Activated naive CD8-positive, alpha-beta T cell treated with anti-CD3 and anti-CD28 coated beads, Interleukin-2, amount 10 ng/mL, durations not matched to agents 7 days and 5 days (primary cell): ENCODE measurements at regions not wholly inside any gene's neighbourhood (a gene's known extent, or its start where the extent isn't known, plus 50 kb on each side); places are given as distances from the start of the nearest gene placed in this dataset.

ENCODE experiments used
- ATAC-seq: fragments of 150-1000 bp; cut with Tn5 transposase; one replicate; pipeline ENCODE4 v1.10.0; 2021; ENCODE audit warnings: low read depth, moderate library complexity
- POLR2A ChIA-PET: fragments of 350-600 bp; sonication (Branson Sonifier 250); formaldehyde crosslinking; loops from one replicate; lab custom pipeline; 2021; ENCODE audit warnings: antibody characterized with exemption; lab: Charles Lee
- DNase-seq: peaks from one replicate; pipeline ENCODE4 v3.0.0; 2021
- H3K27ac Mint-ChIP-seq: one replicate; pipeline ENCODE4 v1.8.0; 2022; ENCODE audit warnings: mild to moderate bottlenecking, mixed read lengths
- H3K27me3 Mint-ChIP-seq: one replicate; pipeline ENCODE4 v1.8.0; 2022; ENCODE audit warnings: mild to moderate bottlenecking, moderate library complexity, mixed read lengths
- H3K36me3 Mint-ChIP-seq: one replicate; pipeline ENCODE4 v1.8.0; 2021; ENCODE audit warnings: mild to moderate bottlenecking, mixed read lengths
- H3K4me1 Mint-ChIP-seq: one replicate; pipeline ENCODE4 v1.8.0; 2021; ENCODE audit warnings: mixed read lengths
- H3K4me3 Mint-ChIP-seq: one replicate; pipeline ENCODE4 v1.8.0; 2022; ENCODE audit warnings: mild to moderate bottlenecking, moderate library complexity, mixed read lengths
- H3K9me3 Mint-ChIP-seq: one replicate; pipeline ENCODE4 v1.8.0; 2021; ENCODE audit warnings: mixed read lengths

DNA sequence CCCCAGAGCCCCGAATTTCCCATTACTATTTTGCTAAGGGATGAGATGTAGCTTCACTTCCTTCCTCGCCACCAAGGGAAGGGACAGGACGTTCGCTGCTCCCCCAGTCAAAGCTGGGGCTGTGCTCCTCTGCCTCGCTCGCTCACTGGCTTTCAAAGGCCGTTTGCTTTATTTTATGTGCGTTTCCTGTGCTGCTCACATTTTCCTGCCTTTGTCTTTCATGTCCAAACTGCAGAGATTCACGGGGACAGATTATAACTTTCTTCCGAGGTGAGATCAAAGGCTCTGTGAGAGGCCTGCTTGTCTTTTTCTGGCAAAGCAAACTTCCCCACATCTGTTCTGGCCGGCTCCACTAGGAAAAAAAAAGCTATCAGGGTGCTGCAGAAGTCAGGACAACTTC lies 76.0 kb upstream of the FZD10 start:
- H3K9me3 Mint-ChIP-seq: peaks cover 6% of the 10 kb centered on the region
- DNase-seq: no peak
- H3K4me3 Mint-ChIP-seq: no peak overlapping the region
- H3K36me3 Mint-ChIP-seq: no peaks in the 10 kb centered on the region
- ATAC-seq: no peak
- peaks cover 4% of the 10 kb centered on the region for H3K27me3 Mint-ChIP-seq
- POLR2A ChIA-PET: no interaction called here
- H3K27ac Mint-ChIP-seq: no peak overlapping the region
- H3K4me1 Mint-ChIP-seq: peaks cover 11% of the 10 kb centered on the region

DNA sequence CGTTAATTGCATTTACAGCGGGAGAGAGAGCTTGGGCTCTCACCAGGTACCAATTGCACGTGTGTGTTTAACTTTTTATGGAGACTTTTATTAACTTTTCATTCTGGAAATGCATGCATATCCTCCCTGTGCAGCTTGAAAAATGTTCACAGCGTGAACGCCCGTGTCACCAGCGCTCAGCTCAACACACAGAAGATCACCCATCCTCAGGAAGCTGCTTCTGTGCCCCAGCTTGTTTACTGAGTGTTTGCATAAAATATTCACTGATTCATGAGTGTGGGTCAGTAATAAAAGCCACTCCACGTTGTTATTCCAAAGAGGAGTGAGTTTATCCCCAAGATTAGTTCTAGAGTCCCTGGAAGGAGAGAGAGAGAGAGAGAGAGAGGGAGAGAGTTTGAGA lies 75.5 kb upstream of the FZD10 start:
- H3K27me3 Mint-ChIP-seq: peaks cover under 1% of the 10 kb centered on the region
- POLR2A ChIA-PET: no interaction called here

GRCh38 chr12:130087222-130087621 lies 75.0 kb upstream of the FZD10 start:
- no peak overlapping the region for H3K27ac Mint-ChIP-seq
- peaks cover 11% of the 10 kb centered on the region for H3K9me3 Mint-ChIP-seq
- peaks cover 11% of the 10 kb centered on the region for H3K4me1 Mint-ChIP-seq
- ATAC-seq: no peak
- POLR2A ChIA-PET: no interaction called here
- DNase-seq: no peak
- H3K4me3 Mint-ChIP-seq: no peak overlapping the region
- H3K27me3 Mint-ChIP-seq: no peaks in the 10 kb centered on the region
- H3K36me3 Mint-ChIP-seq: no peaks in the 10 kb centered on the region

More for the DNA sequence above, 75.5 kb upstream of the FZD10 start:
- Mint-ChIP-seq H3K27ac (no peak overlapping the region), H3K36me3 (no peaks in the 10 kb centered on the region), H3K4me1 (peaks cover 11% of the 10 kb centered on the region), H3K9me3 (peaks cover 10% of the 10 kb centered on the region), H3K4me3 (no peak overlapping the region)
- ATAC-seq (no peak), DNase-seq (no peak)

- ATAC-seq: no peak
- no peak for DNase-seq
- H3K4me1 Mint-ChIP-seq: peaks cover 11% of the 10 kb centered on the region
- POLR2A ChIA-PET: no interaction called here
- no peak overlapping the region for H3K4me3 Mint-ChIP-seq
- H3K27ac Mint-ChIP-seq: no peak overlapping the region
- H3K27me3 Mint-ChIP-seq: no peaks in the 10 kb centered on the region
- no peaks in the 10 kb centered on the region for H3K36me3 Mint-ChIP-seq
- peaks cover 11% of the 10 kb centered on the region for H3K9me3 Mint-ChIP-seq
Measured at GRCh38 chr12:130088504-130088903, 73.8 kb upstream of the FZD10 start.

DNA sequence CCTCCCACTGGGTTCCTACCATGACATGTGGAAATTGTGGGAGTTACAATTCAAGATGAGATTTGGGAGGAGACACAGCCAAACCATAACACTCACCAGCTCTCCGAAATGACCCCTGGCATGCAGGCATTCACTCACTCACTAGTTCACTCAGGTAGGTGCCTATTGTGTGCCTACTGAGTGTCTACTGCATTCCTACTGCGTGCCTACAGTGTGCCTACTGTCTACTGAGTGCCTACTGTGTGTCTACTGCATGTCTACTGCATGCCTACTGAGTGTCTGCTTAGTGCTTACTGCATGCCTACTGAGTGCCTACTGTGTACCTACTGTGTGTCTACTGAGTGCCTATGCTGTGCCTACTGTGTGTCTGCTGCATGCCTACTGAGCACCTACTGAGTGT lies 71.7 kb upstream of the FZD10 start:
- Mint-ChIP-seq H3K4me1 (peaks cover 11% of the 10 kb centered on the region), H3K4me3 (no peak overlapping the region), H3K36me3 (no peaks in the 10 kb centered on the region), H3K27me3 (no peaks in the 10 kb centered on the region), H3K9me3 (peaks cover 11% of the 10 kb centered on the region), H3K27ac (no peak overlapping the region)
- no peak for ATAC-seq
- POLR2A ChIA-PET: no interaction called here
- DNase-seq: no peak

GRCh38 chr12:130093380-130093779 lies 68.9 kb upstream of the FZD10 start:
- Mint-ChIP-seq H3K27me3 (no peaks in the 10 kb centered on the region), H3K36me3 (no peaks in the 10 kb centered on the region), H3K4me1 (no peaks in the 10 kb centered on the region), H3K4me3 (no peak overlapping the region), H3K27ac (no peak overlapping the region), H3K9me3 (peaks cover 11% of the 10 kb centered on the region)
- DNase-seq: no peak
- ATAC-seq: no peak
- POLR2A ChIA-PET: no interaction called here

- Mint-ChIP-seq H3K4me1 (no peaks in the 10 kb centered on the region), H3K36me3 (no peaks in the 10 kb centered on the region), H3K27me3 (no peaks in the 10 kb centered on the region), H3K27ac (no peak overlapping the region), H3K4me3 (no peak overlapping the region), H3K9me3 (no peaks in the 10 kb centered on the region)
- no peak for DNase-seq
- ATAC-seq: no peak
- POLR2A ChIA-PET: no interaction called here
Measured at GRCh38 chr12:130097342-130097741, 64.9 kb upstream of the FZD10 start.

GRCh38 chr12:130097798-130098255 lies 64.4 kb upstream of the FZD10 start:
- POLR2A ChIA-PET: no interaction called here
- no peaks in the 10 kb centered on the region for H3K27me3 Mint-ChIP-seq
- DNase-seq (no peak), ATAC-seq (no peak)
- H3K4me1 Mint-ChIP-seq: no peaks in the 10 kb centered on the region
- no peak overlapping the region for H3K27ac Mint-ChIP-seq
- H3K36me3 Mint-ChIP-seq: no peaks in the 10 kb centered on the region
- no peak overlapping the region for H3K4me3 Mint-ChIP-seq
- no peaks in the 10 kb centered on the region for H3K9me3 Mint-ChIP-seq

DNA sequence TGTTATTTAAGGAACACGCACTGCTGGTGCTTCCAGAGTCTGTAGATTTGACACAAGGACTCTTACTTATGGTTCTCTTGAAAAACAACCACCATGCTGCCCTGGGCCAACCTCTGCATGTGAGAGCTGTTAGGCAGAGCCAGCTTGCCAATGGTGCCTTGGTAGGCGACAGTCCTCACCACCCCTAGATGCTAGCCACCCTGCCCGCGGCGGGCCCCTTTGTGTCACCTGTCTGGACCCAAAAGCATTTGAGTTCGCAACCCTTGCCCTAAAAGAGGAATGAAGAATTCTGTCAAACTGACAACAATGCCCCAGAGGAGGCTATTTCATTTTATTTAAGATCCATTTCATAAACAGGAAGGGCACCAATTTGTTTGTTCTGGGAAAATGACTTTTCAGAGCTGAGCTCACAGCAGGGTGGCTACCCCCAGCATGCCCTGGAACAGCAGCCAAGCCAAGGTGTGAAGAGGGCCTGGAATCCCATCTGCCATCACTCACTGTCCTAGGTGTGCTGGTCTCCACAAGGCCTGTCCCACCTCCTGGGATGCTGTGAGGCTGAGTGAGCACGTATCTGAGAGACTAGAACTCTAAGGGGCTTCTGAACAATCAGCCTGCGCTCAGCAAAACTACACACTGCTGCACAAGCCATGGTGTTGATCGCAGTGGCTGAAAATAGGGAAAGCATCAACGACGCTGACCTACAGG lies 63.8 kb upstream of the FZD10 start:
- POLR2A ChIA-PET: no interaction called here

DNA sequence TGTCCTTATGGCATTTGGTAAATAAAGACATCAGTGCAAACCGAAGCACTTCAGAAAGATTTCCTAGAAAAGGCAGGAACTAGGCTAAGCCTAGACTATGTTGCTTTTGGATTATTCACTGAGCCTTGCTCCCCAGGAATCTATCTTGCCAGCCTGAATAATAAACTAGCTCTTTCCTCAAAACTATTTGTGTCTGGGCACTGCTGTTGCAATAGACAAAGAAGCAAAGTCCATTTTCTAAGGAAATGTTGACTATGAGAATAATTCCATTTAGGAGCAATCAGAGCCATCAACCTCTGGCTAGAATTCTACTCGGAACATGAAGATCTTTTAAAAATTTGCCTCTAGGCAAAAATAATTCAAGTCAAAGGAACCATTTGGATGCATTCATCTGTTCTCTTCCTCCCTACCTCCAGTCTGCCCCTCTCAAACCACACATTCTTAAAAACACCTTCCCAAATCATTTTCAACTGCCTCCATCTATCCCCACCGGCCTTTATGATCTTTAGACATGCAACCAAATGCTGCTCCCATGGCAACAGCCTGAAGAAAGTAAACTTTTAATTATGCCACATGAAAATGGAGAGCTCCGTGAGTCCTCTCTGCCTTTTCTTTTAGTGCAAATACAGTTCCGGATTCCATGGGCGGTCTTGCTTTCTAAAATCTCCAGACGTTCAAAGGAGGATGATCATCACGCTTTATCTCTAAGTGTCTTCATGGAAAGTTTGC lies 61.5 kb upstream of the FZD10 start:
- DNase-seq: no peak
- POLR2A ChIA-PET: no interaction called here
- Mint-ChIP-seq H3K9me3 (peaks cover 3% of the 10 kb centered on the region), H3K36me3 (no peaks in the 10 kb centered on the region), H3K4me3 (no peak overlapping the region), H3K4me1 (no peaks in the 10 kb centered on the region), H3K27ac (no peak overlapping the region), H3K27me3 (peaks cover 13% of the 10 kb centered on the region)
- no peak for ATAC-seq

More for the DNA sequence above, 63.8 kb upstream of the FZD10 start:
- no peak overlapping the region for H3K4me3 Mint-ChIP-seq
- no peaks in the 10 kb centered on the region for H3K27me3 Mint-ChIP-seq
- no peak overlapping the region for H3K27ac Mint-ChIP-seq
- ATAC-seq: no peak
- no peaks in the 10 kb centered on the region for H3K4me1 Mint-ChIP-seq
- no peak for DNase-seq
- H3K36me3 Mint-ChIP-seq: no peaks in the 10 kb centered on the region
- H3K9me3 Mint-ChIP-seq: no peaks in the 10 kb centered on the region

- DNase-seq: no peak
- no peaks in the 10 kb centered on the region for H3K36me3 Mint-ChIP-seq
- peaks cover 13% of the 10 kb centered on the region for H3K27me3 Mint-ChIP-seq
- H3K4me3 Mint-ChIP-seq: no peak overlapping the region
- no peak for ATAC-seq
- H3K27ac Mint-ChIP-seq: no peak overlapping the region
- POLR2A ChIA-PET: no interaction called here
- no peaks in the 10 kb centered on the region for H3K4me1 Mint-ChIP-seq
- peaks cover 3% of the 10 kb centered on the region for H3K9me3 Mint-ChIP-seq
Measured at GRCh38 chr12:130101370-130101769, 60.9 kb upstream of the FZD10 start.

- H3K27me3 Mint-ChIP-seq: peaks cover 13% of the 10 kb centered on the region
- peaks cover 3% of the 10 kb centered on the region for H3K9me3 Mint-ChIP-seq
- H3K36me3 Mint-ChIP-seq: no peaks in the 10 kb centered on the region
- H3K4me1 Mint-ChIP-seq: no peaks in the 10 kb centered on the region
- no peak overlapping the region for H3K4me3 Mint-ChIP-seq
- no peak for DNase-seq
- ATAC-seq: no peak
- H3K27ac Mint-ChIP-seq: no peak overlapping the region
- POLR2A ChIA-PET: no interaction called here
Measured at GRCh38 chr12:130102266-130102665, 60.0 kb upstream of the FZD10 start.

DNA sequence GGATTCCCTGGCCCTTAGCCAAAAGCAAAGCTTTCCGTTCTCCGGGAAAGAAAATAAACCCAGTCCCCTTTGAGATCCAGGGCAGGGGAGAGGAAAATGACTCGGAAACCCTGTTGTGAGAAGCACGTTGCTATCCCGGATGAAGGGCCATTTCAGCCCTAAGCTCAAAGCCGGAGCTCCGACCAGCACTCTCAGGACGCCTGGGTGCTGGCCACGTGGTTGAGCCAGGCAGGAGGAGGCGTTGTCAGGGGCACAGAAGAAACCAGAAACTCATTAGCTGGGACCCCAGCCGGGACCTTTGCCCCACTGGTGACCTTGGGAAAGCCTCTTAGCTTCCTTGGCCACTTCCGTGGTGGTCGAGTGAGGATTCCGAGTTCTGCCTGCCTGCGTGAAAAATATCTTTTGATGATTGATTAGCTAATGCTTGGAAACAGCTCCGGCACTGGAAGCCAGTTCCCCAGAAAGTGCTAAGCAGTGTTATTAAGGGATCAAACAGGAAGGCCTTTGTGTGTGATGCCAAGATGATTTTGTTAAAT lies 57.6 kb upstream of the FZD10 start:
- H3K9me3 Mint-ChIP-seq: peaks cover 3% of the 10 kb centered on the region
- no peak overlapping the region for H3K27ac Mint-ChIP-seq
- DNase-seq: no peak
- POLR2A ChIA-PET: no interaction called here
- no peaks in the 10 kb centered on the region for H3K36me3 Mint-ChIP-seq
- peaks cover 13% of the 10 kb centered on the region for H3K27me3 Mint-ChIP-seq
- no peak overlapping the region for H3K4me3 Mint-ChIP-seq
- ATAC-seq: no peak
- no peaks in the 10 kb centered on the region for H3K4me1 Mint-ChIP-seq
